GM18870 (cell line): ENCODE measurements at regions not wholly inside any gene's neighbourhood (a gene's known extent, or its start where the extent isn't known, plus 50 kb on each side); places are given as distances from the start of the nearest gene placed in this dataset.

Experiments
- ATAC-seq: cut with Tn5 transposase; IDR thresholded peaks from one replicate; pipeline ENCODE4 v1.9.1; 2021; ENCODE audit warnings: moderate library complexity; ENCODE audit not compliant: unreplicated experiment

- no peak for ATAC-seq
These were observed 759.6 kb downstream of the RAB28 start for GRCh38 chr4:12724510-12724909.

- ATAC-seq = no peak
These were observed 760.2 kb downstream of the RAB28 start for GRCh38 chr4:12723849-12724447.

GRCh38 chr4:12716896-12717295 lies 767.2 kb downstream of the RAB28 start:
- ATAC-seq = no peak

GRCh38 chr4:12712648-12713339 lies 771.3 kb downstream of the RAB28 start:
- ATAC-seq = no peak

GRCh38 chr4:12707381-12708175 lies 776.6 kb downstream of the RAB28 start:
- no peak for ATAC-seq

- no peak for ATAC-seq
These were observed 781.1 kb downstream of the RAB28 start for GRCh38 chr4:12703036-12703435.

- peak; percentile 66 for ATAC-seq
These were observed 782.8 kb downstream of the RAB28 start for GRCh38 chr4:12701384-12701783.

GRCh38 chr4:12697970-12698369 lies 786.2 kb downstream of the RAB28 start:
- peak; percentile 68 for ATAC-seq

GRCh38 chr4:12692815-12693214 lies 791.3 kb downstream of the RAB28 start:
- ATAC-seq = peak; percentile 62

- no peak for ATAC-seq
These were observed 793.0 kb downstream of the RAB28 start for GRCh38 chr4:12691168-12691567.

- ATAC-seq = no peak
These were observed 794.7 kb downstream of the RAB28 start for GRCh38 chr4:12689457-12689856.

- ATAC-seq = no peak
These were observed 804.9 kb downstream of the RAB28 start for GRCh38 chr4:12679217-12679616.

- no peak for ATAC-seq
These were observed 810.0 kb downstream of the RAB28 start for GRCh38 chr4:12674184-12674583.

GRCh38 chr4:12672303-12672702 lies 811.8 kb downstream of the RAB28 start:
- no peak for ATAC-seq

GRCh38 chr4:12658146-12658545 lies 826.0 kb downstream of the RAB28 start:
- ATAC-seq = no peak

GRCh38 chr4:12651876-12652275 lies 832.3 kb downstream of the RAB28 start:
- no peak for ATAC-seq

- ATAC-seq = no peak
These were observed 838.4 kb downstream of the RAB28 start for GRCh38 chr4:12645732-12646131.

- no peak for ATAC-seq
These were observed 839.9 kb downstream of the RAB28 start for GRCh38 chr4:12644261-12644660.

- ATAC-seq = no peak
These were observed 847.9 kb downstream of the RAB28 start for GRCh38 chr4:12636191-12636590.

- ATAC-seq = no peak
These were observed 848.5 kb downstream of the RAB28 start for GRCh38 chr4:12635629-12636028.

GRCh38 chr4:12633053-12633651 lies 851.0 kb downstream of the RAB28 start:
- ATAC-seq = peak; percentile 96

GRCh38 chr4:12615822-12616221 lies 868.3 kb downstream of the RAB28 start:
- no peak for ATAC-seq
